Body of pancreas (tissue), 4 donors: ENCODE measurements at regions not wholly inside any gene's neighbourhood (a gene's known extent, or its start where the extent isn't known, plus 50 kb on each side); places are given as distances from the start of the nearest gene placed in this dataset.

ENCODE experiments used
- ATAC-seq: fragments of 150-250 bp; one replicate; pipeline ENCODE4 v1.9.1; 2016
- DNase-seq, 4 donors: peaks; one replicate each; pipeline ENCODE4 v3.0.0-alpha.2; 2019
- H3K27ac ChIP-seq, 4 donors: fragments of 200-600 bp; sonication (generic); 1 replicate in 3 of 4; 2 replicates in 1 of 4; pipeline versions ENCODE4 v1.5.1 to v1.6.1; 2016 to 2019; ENCODE audit warnings: mild to moderate bottlenecking in 1 of 4, mixed read lengths in 1 of 4, moderate library complexity in 1 of 4
- H3K27me3 ChIP-seq, 2 donors: fragments of 200-600 bp; sonication (generic); one replicate each; pipeline ENCODE4 v1.6.0; 2016; ENCODE audit warnings: mild to moderate bottlenecking in 1 of 2
- H3K36me3 ChIP-seq, 2 donors: fragments of 200-600 bp; sonication (generic); replicated peaks in 1 of 2; 2 replicates each; pipeline ENCODE4 v1.5.1; 2016; ENCODE audit warnings: low read depth in 2 of 2; ENCODE audit not compliant: insufficient read depth in 1 of 2
- H3K4me1 ChIP-seq: fragments of 200-600 bp; sonication (generic); one replicate; pipeline ENCODE4 v1.6.0; 2016
- H3K4me3 ChIP-seq, 2 donors: fragments of 200-600 bp; sonication (generic); 1 replicate in 1 of 2; 2 replicates in 1 of 2; pipeline ENCODE4 v1.5.1; 2016 to 2019
- H3K9me3 ChIP-seq, 3 donors: fragments of 200-600 bp; sonication (generic); 1 replicate in 2 of 3; 2 replicates in 1 of 3; pipeline ENCODE4 v1.5.1; 2016
- CTCF ChIP-seq, 7 experiments: fragments of 450-650 bp in 4 of 7; fragments of 200-600 bp in 3 of 7; sonication (generic) in 3 of 7; IDR thresholded peaks; one replicate each; pipeline ENCODE4 v1.5.1; 2016 to 2019; ENCODE audit warnings: antibody characterized with exemption in 7 of 7
- POLR2A ChIP-seq, 3 donors: fragments of 450-650 bp; IDR thresholded peaks; one replicate each; pipeline ENCODE4 v1.6.1; 2016; ENCODE audit warnings: antibody characterized with exemption in 3 of 3, mild to moderate bottlenecking in 2 of 3
- WGBS, 2 donors: methylation state at CpG; one replicate each; pipeline ENCODE4 v1.1.5; 2017; 5-methylcytosine and 5-hydroxymethylcytosine counted together
- intact Hi-C: fragments of 100-400 bp; cut with DNase I; formaldehyde crosslinking; loops from one replicate; pipeline ENCODE4 v1.15.1; 2023

GRCh38 chr6:2503816-2504494, 246.8 kb downstream of the MYLK4 start:
- Histone ChIP-seq H3K4me3 (no peak overlapping the region), H3K4me1 (no peaks in the 10 kb centered on the region), H3K9me3 (no peaks in the 10 kb centered on the region), H3K27me3 (peaks cover 0 to 11% of the 10 kb centered on the region in 2 donors), H3K36me3 (no peaks in the 10 kb centered on the region), H3K27ac (no peak overlapping the region)
- 17 to 53% methylated on average over 5 of the region's 5 CpGs for WGBS, 2 donors
- TF ChIP-seq CTCF (IDR thresholded peaks at IDR 0.05) = no peak
- TF ChIP-seq POLR2A (IDR thresholded peaks at IDR 0.05) = no peak
- no peak for DNase-seq
- ATAC-seq = no peak
- intact Hi-C loops = no loop called here

- WGBS, 2 donors = 42 to 49% methylated on average over 10 of the region's 10 CpGs
- no peak for DNase-seq
Observed at GRCh38 chr6:2502998-2503674, 247.6 kb downstream of the MYLK4 start.

GRCh38 chr6:2502096-2502997, 248.4 kb downstream of the MYLK4 start:
- Histone ChIP-seq H3K4me1 (no peaks in the 10 kb centered on the region), H3K36me3 (no peaks in the 10 kb centered on the region), H3K27ac (no peak overlapping the region), H3K4me3 (no peak overlapping the region), H3K9me3 (no peaks in the 10 kb centered on the region), H3K27me3 (peaks cover 0 to 11% of the 10 kb centered on the region in 2 donors)
- ATAC-seq (no peak), DNase-seq (no peak)
- TF ChIP-seq CTCF (IDR thresholded peaks at IDR 0.05) (no peak), POLR2A (IDR thresholded peaks at IDR 0.05) (no peak)
- 63 to 71% methylated on average over 17 of the region's 18 CpGs for WGBS, 2 donors
- intact Hi-C loops = no loop called here

More at GRCh38 chr6:2502998-2503674, 247.6 kb downstream of the MYLK4 start:
- intact Hi-C loops = no loop called here
- TF ChIP-seq CTCF (IDR thresholded peaks at IDR 0.05) (no peak), POLR2A (IDR thresholded peaks at IDR 0.05) (no peak)
- peaks cover 0 to 11% of the 10 kb centered on the region in 2 donors for H3K27me3 ChIP-seq
- H3K36me3 ChIP-seq = no peaks in the 10 kb centered on the region
- no peak for ATAC-seq
- no peaks in the 10 kb centered on the region for H3K4me1 ChIP-seq
- H3K9me3 ChIP-seq = no peaks in the 10 kb centered on the region
- H3K27ac ChIP-seq = no peak overlapping the region
- no peak overlapping the region for H3K4me3 ChIP-seq

- Histone ChIP-seq H3K27me3 (peaks cover 0 to 11% of the 10 kb centered on the region in 2 donors), H3K4me1 (no peaks in the 10 kb centered on the region), H3K4me3 (no peak overlapping the region), H3K27ac (no peak overlapping the region), H3K36me3 (no peaks in the 10 kb centered on the region), H3K9me3 (no peaks in the 10 kb centered on the region)
- TF ChIP-seq POLR2A (IDR thresholded peaks at IDR 0.05) = no peak
- TF ChIP-seq CTCF (IDR thresholded peaks at IDR 0.05) = no peak
- WGBS, 2 donors = 76 to 80% methylated on average over 11 of the region's 11 CpGs
- ATAC-seq (no peak), DNase-seq (no peak)
- intact Hi-C loops = no loop called here
Observed at GRCh38 chr6:2497922-2498623, 252.6 kb downstream of the MYLK4 start.
